ENCODE measurements at regions not wholly inside any gene's neighbourhood (a gene's known extent, or its start where the extent isn't known, plus 50 kb on each side); places are given as distances from the start of the nearest gene placed in this dataset.

- Histone ChIP-seq H3K79me2 (ENCODE audit: control insufficient read depth, low read length) (no peaks in the 10 kb centered on the region), H3K36me3 (ENCODE audit: control insufficient read depth, low read length) (no peaks in the 10 kb centered on the region), H3K4me3 (ENCODE audit: low read length) (no peak overlapping the region), H3K4me2 (ENCODE audit: low read length) (no peak overlapping the region), H4K20me1 (ENCODE audit: control insufficient read depth, insufficient read depth, low read depth, low read length) (no peaks in the 10 kb centered on the region), H3K27me3 (ENCODE audit: control insufficient read depth, low read length) (no peaks in the 10 kb centered on the region), H3K27ac (ENCODE audit: low read depth, low read length) (no peak overlapping the region), H3F3A (ENCODE audit: control insufficient read depth, insufficient read depth) (no peaks in the 10 kb centered on the region), H3K9me3 (ENCODE audit: control insufficient read depth, insufficient read depth, low read length) (no peaks in the 10 kb centered on the region), H3K9me2 (replicated peaks; ENCODE audit: control insufficient read depth, low read length) (no peaks in the 10 kb centered on the region), H3K4me1 (ENCODE audit: control insufficient read depth, low read length) (no peaks in the 10 kb centered on the region)
- TF ChIP-seq, protein P1, sequence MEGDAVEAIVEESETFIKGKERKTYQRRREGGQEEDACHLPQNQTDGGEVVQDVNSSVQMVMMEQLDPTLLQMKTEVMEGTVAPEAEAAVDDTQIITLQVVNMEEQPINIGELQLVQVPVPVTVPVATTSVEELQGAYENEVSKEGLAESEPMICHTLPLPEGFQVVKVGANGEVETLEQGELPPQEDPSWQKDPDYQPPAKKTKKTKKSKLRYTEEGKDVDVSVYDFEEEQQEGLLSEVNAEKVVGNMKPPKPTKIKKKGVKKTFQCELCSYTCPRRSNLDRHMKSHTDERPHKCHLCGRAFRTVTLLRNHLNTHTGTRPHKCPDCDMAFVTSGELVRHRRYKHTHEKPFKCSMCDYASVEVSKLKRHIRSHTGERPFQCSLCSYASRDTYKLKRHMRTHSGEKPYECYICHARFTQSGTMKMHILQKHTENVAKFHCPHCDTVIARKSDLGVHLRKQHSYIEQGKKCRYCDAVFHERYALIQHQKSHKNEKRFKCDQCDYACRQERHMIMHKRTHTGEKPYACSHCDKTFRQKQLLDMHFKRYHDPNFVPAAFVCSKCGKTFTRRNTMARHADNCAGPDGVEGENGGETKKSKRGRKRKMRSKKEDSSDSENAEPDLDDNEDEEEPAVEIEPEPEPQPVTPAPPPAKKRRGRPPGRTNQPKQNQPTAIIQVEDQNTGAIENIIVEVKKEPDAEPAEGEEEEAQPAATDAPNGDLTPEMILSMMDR (IDR thresholded peaks at IDR 0.05; ENCODE audit: low read depth, low read length, poor library complexity, severe bottlenecking): no peak
- TF ChIP-seq EZH2phosphoT487 (IDR thresholded peaks at IDR 0.05; ENCODE audit: borderline replicate concordance, low read length): no peak
Measured at GRCh38 chr22:48692734-48693376, 1134.8 kb downstream of the BRD1 start.

- H4K20me1 ChIP-seq (ENCODE audit: control insufficient read depth, insufficient read depth, low read depth, low read length): no peaks in the 10 kb centered on the region
- TF ChIP-seq, protein P1 (IDR thresholded peaks at IDR 0.05; ENCODE audit: low read depth, low read length, poor library complexity, severe bottlenecking): no peak
- TF ChIP-seq EZH2phosphoT487 (IDR thresholded peaks at IDR 0.05; ENCODE audit: borderline replicate concordance, low read length): no peak
- no peaks in the 10 kb centered on the region for H3K9me3 ChIP-seq (ENCODE audit: control insufficient read depth, insufficient read depth, low read length)
- H3K27ac ChIP-seq (ENCODE audit: low read depth, low read length): no peak overlapping the region
- no peak overlapping the region for H3K4me2 ChIP-seq (ENCODE audit: low read length)
- no peak overlapping the region for H3K4me3 ChIP-seq (ENCODE audit: low read length)
- H3K79me2 ChIP-seq (ENCODE audit: control insufficient read depth, low read length): no peaks in the 10 kb centered on the region
- H3K36me3 ChIP-seq (ENCODE audit: control insufficient read depth, low read length): no peaks in the 10 kb centered on the region
- no peaks in the 10 kb centered on the region for H3K27me3 ChIP-seq (ENCODE audit: control insufficient read depth, low read length)
- no peaks in the 10 kb centered on the region for H3K4me1 ChIP-seq (ENCODE audit: control insufficient read depth, low read length)
- no peaks in the 10 kb centered on the region for H3F3A ChIP-seq (ENCODE audit: control insufficient read depth, insufficient read depth)
- H3K9me2 ChIP-seq (replicated peaks; ENCODE audit: control insufficient read depth, low read length): no peaks in the 10 kb centered on the region
Measured at GRCh38 chr22:48691431-48691851, 1136.2 kb downstream of the BRD1 start.

DNA sequence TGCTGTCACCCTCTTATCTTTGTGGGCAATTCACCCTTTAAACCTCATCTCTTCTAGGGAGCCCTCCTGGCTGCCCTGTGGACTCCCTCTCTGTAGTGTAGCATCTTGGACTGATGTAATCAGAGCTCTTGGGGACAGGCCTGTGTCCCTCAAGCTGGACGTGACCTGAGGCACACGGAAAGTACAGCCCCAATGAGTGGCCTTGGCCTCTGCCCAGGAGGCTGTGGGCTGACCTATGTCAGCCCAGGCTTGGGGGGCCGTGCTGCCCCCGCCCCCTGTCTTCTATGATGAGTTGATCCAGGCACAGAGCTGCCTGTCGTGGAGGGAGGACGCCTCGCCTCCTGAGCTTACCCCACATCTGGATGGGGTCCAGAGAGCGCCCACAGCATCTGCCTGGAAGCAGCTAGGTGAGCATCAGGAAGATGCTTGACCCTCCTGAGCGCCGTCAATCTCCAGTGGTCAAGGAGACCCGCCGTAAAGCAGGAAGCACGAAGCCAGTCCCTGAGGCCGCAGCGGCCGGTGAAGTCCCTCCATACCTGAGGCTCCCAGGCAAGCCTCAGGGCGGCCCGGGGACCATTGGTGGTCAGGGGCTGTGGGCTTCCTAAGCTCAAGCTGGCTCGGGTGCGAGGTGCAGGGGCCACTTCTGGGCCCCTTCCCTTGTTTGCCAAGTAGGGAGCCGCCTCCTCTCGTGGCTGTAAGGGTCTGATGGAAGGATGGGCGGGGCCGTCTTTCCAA is 1136.9 kb downstream of the BRD1 start:
- Histone ChIP-seq H3K9me3 (ENCODE audit: control insufficient read depth, insufficient read depth, low read length) (no peaks in the 10 kb centered on the region), H3K27me3 (ENCODE audit: control insufficient read depth, low read length) (no peaks in the 10 kb centered on the region), H4K20me1 (ENCODE audit: control insufficient read depth, insufficient read depth, low read depth, low read length) (no peaks in the 10 kb centered on the region), H3K4me1 (ENCODE audit: control insufficient read depth, low read length) (no peaks in the 10 kb centered on the region), H3K9me2 (replicated peaks; ENCODE audit: control insufficient read depth, low read length) (no peaks in the 10 kb centered on the region), H3K36me3 (ENCODE audit: control insufficient read depth, low read length) (no peaks in the 10 kb centered on the region), H3K4me2 (ENCODE audit: low read length) (no peak overlapping the region), H3F3A (ENCODE audit: control insufficient read depth, insufficient read depth) (no peaks in the 10 kb centered on the region), H3K4me3 (ENCODE audit: low read length) (no peak overlapping the region), H3K79me2 (ENCODE audit: control insufficient read depth, low read length) (no peaks in the 10 kb centered on the region), H3K27ac (ENCODE audit: low read depth, low read length) (no peak overlapping the region)
- no peak for TF ChIP-seq EZH2phosphoT487 (IDR thresholded peaks at IDR 0.05; ENCODE audit: borderline replicate concordance, low read length)
- TF ChIP-seq, protein P1 (IDR thresholded peaks at IDR 0.05; ENCODE audit: low read depth, low read length, poor library complexity, severe bottlenecking): no peak
